ENCODE measurements at regions not wholly inside any gene's neighbourhood (a gene's known extent, or its start where the extent isn't known, plus 50 kb on each side); places are given as distances from the start of the nearest gene placed in this dataset.

- TF ChIP-seq, protein P1, sequence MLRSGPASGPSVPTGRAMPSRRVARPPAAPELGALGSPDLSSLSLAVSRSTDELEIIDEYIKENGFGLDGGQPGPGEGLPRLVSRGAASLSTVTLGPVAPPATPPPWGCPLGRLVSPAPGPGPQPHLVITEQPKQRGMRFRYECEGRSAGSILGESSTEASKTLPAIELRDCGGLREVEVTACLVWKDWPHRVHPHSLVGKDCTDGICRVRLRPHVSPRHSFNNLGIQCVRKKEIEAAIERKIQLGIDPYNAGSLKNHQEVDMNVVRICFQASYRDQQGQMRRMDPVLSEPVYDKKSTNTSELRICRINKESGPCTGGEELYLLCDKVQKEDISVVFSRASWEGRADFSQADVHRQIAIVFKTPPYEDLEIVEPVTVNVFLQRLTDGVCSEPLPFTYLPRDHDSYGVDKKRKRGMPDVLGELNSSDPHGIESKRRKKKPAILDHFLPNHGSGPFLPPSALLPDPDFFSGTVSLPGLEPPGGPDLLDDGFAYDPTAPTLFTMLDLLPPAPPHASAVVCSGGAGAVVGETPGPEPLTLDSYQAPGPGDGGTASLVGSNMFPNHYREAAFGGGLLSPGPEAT (IDR thresholded peaks at IDR 0.05; ENCODE audit: low read depth) = no peak
- TF ChIP-seq RELA (IDR thresholded peaks at IDR 0.05; ENCODE audit: borderline replicate concordance, partially characterized antibody) (no peak), ATF7 (IDR thresholded peaks at IDR 0.05; ENCODE audit: low read depth) (no peak), RCOR1 (conservative IDR thresholded peaks at IDR 0.05; ENCODE audit: low read depth, low read length) (no peak), GABPA (IDR thresholded peaks at IDR 0.05; ENCODE audit: low read depth) (no peak), NR2F1 (conservative IDR thresholded peaks at IDR 0.05) (no peak), POLR2AphosphoS5 (IDR thresholded peaks at IDR 0.05; ENCODE audit: low read length) (no peak), MYB (IDR thresholded peaks at IDR 0.05; ENCODE audit: borderline replicate concordance, low read depth, low read length) (no peak), STAT3 (IDR thresholded peaks at IDR 0.05; ENCODE audit: low read depth, low read length) (no peak), BRCA1 (IDR thresholded peaks at IDR 0.05; ENCODE audit: low read depth, low read length) (no peak), TCF12 (IDR thresholded peaks at IDR 0.05; ENCODE audit: low read depth, low read length) (no peak)
Measured at GRCh38 chr10:36119455-36119854, 477.4 kb upstream of the FZD8 start (continued).

GRCh38 chr10:36118314-36118713 lies 476.2 kb upstream of the FZD8 start:
- Histone ChIP-seq H3K4me3 (no peak overlapping the region), H4K20me1 (ENCODE audit: control insufficient read depth, insufficient read depth) (no peaks in the 10 kb centered on the region), H3K79me2 (ENCODE audit: control insufficient read depth, insufficient read depth, low read length) (no peaks in the 10 kb centered on the region), H3K9ac (ENCODE audit: control insufficient read depth, insufficient read depth, low read length) (no peak overlapping the region), H2AFZ (ENCODE audit: control insufficient read depth, low read depth, low read length) (no peak overlapping the region), H3K4me2 (ENCODE audit: control insufficient read depth, insufficient read depth) (no peak overlapping the region), H3K27me3 (replicated peaks in 1 of 2; ENCODE audit: control insufficient read depth in 2 of 2, insufficient read depth in 2 of 2, low read length in 1 of 2) (no peaks in the 10 kb centered on the region), H3K36me3 (ENCODE audit: control insufficient read depth in 2 of 2, insufficient read depth in 2 of 2, low read length in 1 of 2) (no peaks in the 10 kb centered on the region), H3K4me1 (ENCODE audit: control insufficient read depth, insufficient read depth, low read length) (no peaks in the 10 kb centered on the region), H3K27ac (ENCODE audit: control insufficient read depth, insufficient read depth) (no peak overlapping the region), H3K9me3 (replicated peaks; ENCODE audit: control insufficient read depth, insufficient read depth, low read length) (no peaks in the 10 kb centered on the region)
- 23% methylated on average over 7 of the region's 7 CpGs for WGBS (ENCODE audit: insufficient coverage, insufficient replicate concordance, low lambda C conversion rate, missing lambda C conversion rate)
- CTCF ChIA-PET = no interaction called here
- DNase-seq (ENCODE audit: low read depth, low spot score) = no peak
- TF ChIP-seq NR2C2 (IDR thresholded peaks at IDR 0.05; ENCODE audit: borderline replicate concordance, control insufficient read depth, insufficient read length, low read depth) = no peak
- no peak for TF ChIP-seq NFYB (IDR thresholded peaks at IDR 0.05; ENCODE audit: insufficient read depth, low read depth, low read length)
- no peak for TF ChIP-seq FOS (IDR thresholded peaks at IDR 0.05; ENCODE audit: borderline replicate concordance, extremely low read depth, insufficient read length)
- TF ChIP-seq POLR2AphosphoS2 (IDR thresholded peaks at IDR 0.05; ENCODE audit: low read depth, low read length) = no peak
- POLR2A ChIA-PET = no interaction called here
- BruUV-seq (replicated peaks) = no TSS peak
- intact Hi-C loops (cut with micrococcal nuclease; ENCODE audit: unreplicated experiment) = no loop called here
- in situ Hi-C loops (cut with MboI) = no loop called here
- ATAC-seq = no peak
- RAD21 ChIA-PET (ENCODE audit: unreplicated experiment) = no interaction called here
- peak; percentile 13 for FAIRE-seq
- SMC1A ChIA-PET (ENCODE audit: uncharacterized antibody, unreplicated experiment) = no interaction called here
